NCI-H526 (cell line): ENCODE measurements at regions not wholly inside any gene's neighbourhood (a gene's known extent, or its start where the extent isn't known, plus 50 kb on each side); places are given as distances from the start of the nearest gene placed in this dataset.
"Not testable (repeated sequence)": the region's sequence is repeated elsewhere in the genome, so short reads cannot be mapped to it uniquely, and the experiment has no call there.

Source experiments
- DNase-seq, 2 experiments: peaks; one replicate each; lab custom pipeline; 2025; lab: John Stamatoyannopoulos, UW

GRCh38 chr2:159880729-159881128 is 82.7 kb upstream of the CD302 start:
- no peak for DNase-seq

- DNase-seq: no peak
Observed at GRCh38 chr2:159879051-159879604, 81.1 kb upstream of the CD302 start.

GRCh38 chr2:159875083-159875482 is 77.1 kb upstream of the CD302 start:
- DNase-seq: peak in 1 of 2 experiments; percentile 22

- DNase-seq: peak in 1 of 2 experiments; percentile 26
Observed at GRCh38 chr2:159873258-159873657, 75.2 kb upstream of the CD302 start.

GRCh38 chr2:159872353-159872752 is 74.3 kb upstream of the CD302 start:
- no peak for DNase-seq

- DNase-seq: not testable (repeated sequence)
Observed at GRCh38 chr2:159868598-159869159, 70.7 kb upstream of the CD302 start.

GRCh38 chr2:159867567-159868361 is 69.8 kb upstream of the CD302 start:
- no peak for DNase-seq

- DNase-seq: no peak
Observed at GRCh38 chr2:159863526-159864160, 65.6 kb upstream of the CD302 start.

- no peak for DNase-seq
Observed at GRCh38 chr2:159860581-159861310, 62.7 kb upstream of the CD302 start.

- no peak for DNase-seq
Observed at GRCh38 chr2:159859583-159859982, 61.6 kb upstream of the CD302 start.

- DNase-seq: no peak
Observed at GRCh38 chr2:159856760-159857159, 58.8 kb upstream of the CD302 start.

GRCh38 chr2:159855557-159856061 is 57.6 kb upstream of the CD302 start:
- DNase-seq: no peak

- no peak for DNase-seq
Observed at GRCh38 chr2:159855143-159855542, 57.1 kb upstream of the CD302 start.

GRCh38 chr2:159854481-159854880 is 56.5 kb upstream of the CD302 start:
- no peak for DNase-seq

GRCh38 chr2:159853101-159853500 is 55.1 kb upstream of the CD302 start:
- no peak for DNase-seq

- DNase-seq: no peak
Observed at GRCh38 chr2:159851941-159852340, 53.9 kb upstream of the CD302 start.

- no peak for DNase-seq
Observed at GRCh38 chr2:159850789-159851188, 52.8 kb upstream of the CD302 start.

GRCh38 chr2:159849160-159849813 is 51.3 kb upstream of the CD302 start:
- DNase-seq: no peak
